Astrocyte of the cerebellum (primary cell): ENCODE measurements at regions not wholly inside any gene's neighbourhood (a gene's known extent, or its start where the extent isn't known, plus 50 kb on each side); places are given as distances from the start of the nearest gene placed in this dataset.

Source experiments
- DNase-seq: peaks from one replicate; pipeline ENCODE4 v3.0.0-alpha.2; 2011; ENCODE audit warnings: low read depth
- H3K4me3 ChIP-seq: 2 replicates; pipeline ENCODE4 v1.5.1; 2011; ENCODE audit warnings: mild to moderate bottlenecking, low read depth, low read length, moderate library complexity
- CTCF ChIP-seq: IDR thresholded peaks from 2 replicates; pipeline ENCODE4 v1.5.1; 2012; ENCODE audit warnings: low read length, low read depth, moderate library complexity, mild to moderate bottlenecking; ENCODE audit errors: missing control alignments
- in situ Hi-C: cut with HindIII; loops from 2 replicates; pipeline ENCODE4 v1.10.0; 2017; ENCODE audit warnings: low sequenced_read_pairs

DNA sequence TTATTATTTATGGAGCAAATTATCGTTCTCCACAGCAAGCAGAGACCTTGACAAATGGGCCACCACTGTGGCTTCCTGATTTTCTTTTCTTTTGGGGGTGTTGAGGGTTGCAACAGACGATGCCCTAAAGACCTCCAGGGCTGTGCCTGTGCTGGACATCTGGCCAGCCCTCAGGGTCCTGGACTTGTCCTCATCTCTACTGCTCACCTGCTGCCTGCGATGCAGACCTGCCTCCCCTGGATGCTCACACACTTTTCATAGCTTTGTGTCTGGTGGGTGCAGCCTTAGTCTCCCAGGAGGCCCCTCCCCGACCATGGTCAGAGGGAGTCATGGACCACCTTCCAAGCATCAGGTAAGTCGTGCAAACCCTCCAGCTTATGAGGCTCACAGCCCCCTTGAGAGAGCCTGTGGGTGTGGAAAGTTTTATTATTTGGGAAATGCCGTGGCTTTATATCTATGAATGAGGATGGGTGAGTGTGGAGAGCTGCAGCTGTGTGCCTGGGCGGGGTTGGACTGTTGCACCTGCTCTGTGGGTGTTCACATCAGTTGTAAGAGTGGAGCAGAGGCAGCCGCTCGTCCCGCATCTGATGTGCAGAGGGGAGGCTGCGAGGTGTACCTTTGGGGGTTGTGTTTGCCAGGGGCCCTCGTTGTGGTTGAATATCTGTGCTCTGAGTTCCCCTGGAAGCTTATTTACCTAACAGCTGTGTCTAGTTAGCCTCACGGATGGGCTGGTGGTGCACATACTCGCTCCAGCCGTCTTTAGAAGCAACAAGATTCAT is 126.3 kb upstream of the IRX4 start:
- no peak overlapping the region for H3K4me3 ChIP-seq
- no peak for DNase-seq
- in situ Hi-C loops = no loop called here
- no peak for TF ChIP-seq CTCF

DNA sequence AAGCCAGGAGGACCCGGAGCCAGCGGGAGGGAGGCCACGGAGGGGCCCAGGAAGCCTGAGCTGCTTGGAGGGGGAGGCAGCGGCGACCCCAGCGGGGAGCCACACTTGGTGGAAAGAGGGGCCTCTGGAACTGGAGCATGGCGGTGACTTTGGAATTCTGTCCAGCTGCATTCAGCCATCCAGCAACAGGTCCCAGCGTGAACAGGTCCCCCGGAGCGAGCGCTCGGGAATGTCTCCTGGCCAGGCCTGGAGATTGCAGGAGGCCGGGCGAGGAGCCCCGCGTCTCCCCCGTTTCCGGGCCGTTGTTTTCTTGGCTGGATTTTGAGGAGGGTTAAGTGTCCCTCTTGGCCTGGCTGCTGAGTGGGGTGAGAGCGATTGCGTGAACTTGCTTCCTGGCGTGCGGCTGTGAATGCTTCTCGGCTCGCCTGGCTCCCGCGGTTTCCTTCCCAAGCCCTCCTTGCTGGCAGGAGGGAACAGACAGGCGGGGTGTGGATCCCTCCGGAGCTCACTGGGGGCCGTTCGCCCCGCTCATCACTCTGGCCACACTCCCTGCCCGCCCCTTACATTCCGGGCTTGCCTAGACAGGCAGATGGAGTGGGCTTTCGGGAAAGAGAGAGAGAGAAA is 125.3 kb upstream of the IRX4 start:
- H3K4me3 ChIP-seq = no peak overlapping the region
- TF ChIP-seq CTCF = no peak
- in situ Hi-C loops = no loop called here
- no peak for DNase-seq

DNA sequence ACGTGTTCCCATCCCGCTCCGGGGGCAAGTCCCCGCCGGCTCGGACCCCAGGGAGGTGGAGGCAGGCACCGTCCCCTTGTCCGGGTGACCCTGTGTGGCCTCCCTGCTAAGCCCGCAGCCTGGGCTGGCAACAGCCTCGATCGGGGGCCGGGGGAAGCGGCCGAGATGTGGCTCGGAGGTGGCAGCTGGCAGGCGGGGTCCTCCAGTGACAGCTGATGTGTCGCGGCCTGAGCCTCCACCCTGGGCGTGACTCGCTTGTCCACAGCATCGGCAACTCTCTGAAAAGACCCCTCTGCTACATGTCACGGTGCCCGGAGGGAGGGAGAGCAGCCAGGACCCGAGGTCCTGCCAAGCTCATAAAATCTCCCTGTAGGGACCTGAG is 124.8 kb upstream of the IRX4 start:
- no peak for TF ChIP-seq CTCF
- in situ Hi-C loops = no loop called here
- DNase-seq = no peak
- H3K4me3 ChIP-seq = no peak overlapping the region

DNA sequence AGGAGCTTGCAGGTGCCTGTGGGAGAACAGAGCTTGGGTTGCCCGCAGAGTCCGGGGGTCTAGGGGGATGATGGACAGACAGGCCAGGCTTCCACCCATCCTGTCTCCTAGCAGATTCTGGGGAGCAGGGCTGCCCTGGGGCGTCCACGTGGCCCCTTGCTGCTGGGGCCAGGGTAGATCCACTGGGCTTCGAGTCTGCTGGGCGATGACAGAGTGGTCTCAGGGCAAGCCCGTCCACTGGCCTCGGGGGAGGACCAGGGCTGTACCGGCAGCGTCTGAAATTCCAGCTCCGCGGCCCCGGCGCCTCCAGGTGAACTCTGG is 124.2 kb upstream of the IRX4 start:
- no peak overlapping the region for H3K4me3 ChIP-seq
- TF ChIP-seq CTCF = no peak
- no peak for DNase-seq
- in situ Hi-C loops = no loop called here

DNA sequence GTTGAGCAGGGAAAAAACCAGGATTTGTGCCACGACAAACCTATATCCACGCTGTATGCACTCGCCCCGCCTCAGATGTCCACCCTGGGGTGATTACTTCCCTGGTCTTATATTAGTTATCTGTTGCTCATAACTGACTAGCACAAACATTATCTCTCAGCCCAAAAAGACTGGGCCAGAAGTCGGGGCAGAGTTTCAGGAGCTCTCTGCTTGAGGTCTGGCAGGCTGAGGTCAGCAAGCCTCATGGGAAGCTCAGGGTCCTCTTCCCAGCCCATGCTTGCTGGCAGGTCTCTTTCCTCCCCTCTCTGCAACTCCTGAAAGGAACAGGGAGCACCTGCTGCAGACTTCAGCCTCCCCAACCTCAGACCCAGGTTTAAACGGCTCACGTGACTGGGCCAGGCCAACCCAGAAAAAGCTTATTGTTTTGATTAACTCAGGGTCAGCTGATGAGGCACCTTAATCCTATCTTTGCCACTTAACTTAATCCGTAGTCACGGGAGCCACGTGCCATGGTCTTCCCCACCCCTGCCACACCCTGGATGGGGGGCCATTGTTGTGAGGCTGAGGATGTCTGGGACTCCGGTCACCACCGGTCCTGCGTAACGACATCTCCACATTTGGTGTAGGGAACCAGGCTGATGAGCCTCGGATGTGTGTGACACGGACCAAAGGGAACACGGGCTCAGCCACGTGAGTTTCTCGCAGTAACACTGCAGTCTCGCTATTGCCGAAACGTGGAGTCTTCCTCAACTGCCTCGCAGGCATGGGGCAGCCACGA is 123.7 kb upstream of the IRX4 start:
- no peak overlapping the region for H3K4me3 ChIP-seq
- TF ChIP-seq CTCF = no peak
- no peak for DNase-seq
- in situ Hi-C loops = no loop called here

DNA sequence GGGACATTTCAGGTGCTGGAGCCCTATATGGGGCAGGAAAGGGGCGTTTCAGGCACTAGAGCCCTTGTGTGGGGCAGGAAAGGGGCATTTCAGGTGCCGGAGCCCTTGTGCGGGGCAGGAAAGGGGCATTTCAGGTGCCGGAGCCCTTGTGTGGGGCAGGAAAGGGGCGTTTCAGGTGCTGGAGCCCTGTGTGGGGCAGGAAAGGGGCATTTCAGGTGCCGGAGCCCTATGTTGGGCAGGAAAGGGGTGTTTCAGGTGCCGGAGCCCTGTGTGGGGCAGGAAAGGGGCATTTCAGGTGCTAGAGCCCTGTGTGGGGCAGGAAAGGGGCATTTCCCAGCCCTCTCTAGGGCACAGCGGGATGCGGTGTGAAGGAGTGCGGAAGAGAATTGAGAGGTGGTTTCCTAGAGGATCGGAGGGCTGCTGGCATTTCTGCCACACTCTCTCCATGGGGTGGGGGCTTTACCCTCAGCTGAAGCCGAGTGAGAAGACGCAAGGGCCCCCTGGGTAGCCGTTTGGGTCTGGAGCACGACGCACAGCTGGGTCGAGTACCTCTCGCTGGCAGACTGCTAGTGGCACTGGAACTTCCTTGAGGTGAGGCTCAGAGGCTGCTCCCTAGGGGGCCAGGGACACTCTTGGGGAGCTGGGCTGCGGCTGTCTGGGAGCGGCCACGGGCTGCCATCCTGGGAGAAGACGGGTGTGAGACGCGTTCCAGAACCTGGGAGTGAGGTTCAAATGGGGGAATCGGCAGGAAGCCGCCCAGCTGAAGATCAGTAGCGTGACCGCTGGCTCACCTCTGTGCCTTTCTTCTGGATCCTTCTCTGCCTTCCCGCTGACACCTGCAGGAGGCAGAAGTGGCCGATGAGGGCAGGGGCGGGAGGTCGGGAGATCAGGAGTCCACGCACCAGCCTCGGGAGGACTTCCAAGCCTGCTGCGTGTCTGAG is 122.6 kb upstream of the IRX4 start:
- no peak overlapping the region for H3K4me3 ChIP-seq
- DNase-seq = no peak
- no peak for TF ChIP-seq CTCF
- in situ Hi-C loops = no loop called here
